B cell (primary cell): ENCODE measurements at regions not wholly inside any gene's neighbourhood (a gene's known extent, or its start where the extent isn't known, plus 50 kb on each side); places are given as distances from the start of the nearest gene placed in this dataset.

ENCODE experiments used
- ATAC-seq: fragments of 200-7000 bp; cut with Tn5 transposase; one replicate; pipeline ENCODE4 v1.10.0; 2021; ENCODE audit warnings: low read depth, mild to moderate bottlenecking, moderate number of reproducible peaks, moderate library complexity
- CTCF ChIA-PET: fragments of 350-600 bp; sonication (Branson Sonifier 250); formaldehyde crosslinking; loops from one replicate; lab custom pipeline; 2021; ENCODE audit warnings: antibody characterized with exemption, inconsistent platforms; lab: Charles Lee
- POLR2A ChIA-PET: fragments of 350-600 bp; sonication (Branson Sonifier 250); formaldehyde crosslinking; loops from one replicate; lab custom pipeline; 2021; ENCODE audit warnings: antibody characterized with exemption; lab: Charles Lee
- DNase-seq: peaks from one replicate; pipeline ENCODE4 v3.0.0; 2013
- H2AFZ ChIP-seq: 2 replicates; pipeline ENCODE4 v1.6.1; 2012; ENCODE audit warnings: mild to moderate bottlenecking, low read depth, low read length; ENCODE audit not compliant: insufficient read depth, poor library complexity, severe bottlenecking
- H3K27ac ChIP-seq, 2 donors: 1 replicate in 1 of 2; 2 replicates in 1 of 2; pipeline ENCODE4 v1.5.1; 2012 to 2013; ENCODE audit warnings: low read length in 2 of 2, mild to moderate bottlenecking in 2 of 2, moderate library complexity in 1 of 2
- H3K27me3 ChIP-seq, 4 experiments: fragments of 200-600 bp in 1 of 4; sonication (generic) in 1 of 4; replicated peaks in 1 of 4; 1 replicate in 2 of 4; 2 replicates in 2 of 4; pipeline versions ENCODE4 v1.6.1 to v1.7.0; 2013 to 2016; ENCODE audit warnings: low read length in 3 of 4, mild to moderate bottlenecking in 2 of 4, mixed read lengths in 1 of 4, moderate library complexity in 1 of 4; ENCODE audit not compliant: insufficient read depth in 4 of 4, control insufficient read depth in 3 of 4; ENCODE audit errors: control extremely low read depth in 1 of 4
- H3K36me3 ChIP-seq, 2 experiments: replicated peaks in 1 of 2; 1 replicate in 1 of 2; 2 replicates in 1 of 2; pipeline versions ENCODE4 v1.6.1 to v1.7.1; 2013; ENCODE audit warnings: low read length in 1 of 2; ENCODE audit not compliant: insufficient read depth in 2 of 2, control insufficient read depth in 1 of 2; ENCODE audit errors: control extremely low read depth in 1 of 2, extremely low read depth in 1 of 2
- H3K4me1 ChIP-seq, 2 donors: fragments of 200-600 bp in 1 of 2; sonication (generic) in 1 of 2; 1 replicate in 1 of 2; 2 replicates in 1 of 2; pipeline versions ENCODE4 v1.5.1 to v1.6.1; 2013 to 2017; ENCODE audit warnings: low read length in 2 of 2; ENCODE audit not compliant: control insufficient read depth in 2 of 2, insufficient read depth in 2 of 2
- H3K4me2 ChIP-seq: replicated peaks from 2 replicates; pipeline ENCODE3; 2012; ENCODE audit warnings: mild to moderate bottlenecking, low read depth, low read length; ENCODE audit not compliant: poor library complexity, severe bottlenecking
- H3K4me3 ChIP-seq, 5 experiments: fragments of 200-600 bp in 1 of 5; sonication (generic) in 1 of 5; 1 replicate in 3 of 5; 2 replicates in 2 of 5; pipeline versions ENCODE4 v1.5.1 to v1.7.0; 2011 to 2016; ENCODE audit warnings: low read length in 4 of 5, mild to moderate bottlenecking in 4 of 5, low read depth in 2 of 5, control low read depth in 1 of 5, moderate library complexity in 1 of 5; ENCODE audit not compliant: insufficient read depth in 1 of 5; ENCODE audit errors: control extremely low read depth in 1 of 5, extremely low read depth in 1 of 5
- H3K79me2 ChIP-seq: fragments of 200-600 bp; sonication (generic); one replicate; pipeline ENCODE4 v1.6.0; 2016; ENCODE audit warnings: low read length; ENCODE audit not compliant: control insufficient read depth, insufficient read depth
- H3K9ac ChIP-seq: fragments of 200-600 bp; sonication (generic); 2 replicates; pipeline ENCODE4 v1.6.1; 2017; ENCODE audit warnings: mild to moderate bottlenecking, low read length, moderate library complexity
- H3K9me3 ChIP-seq, 3 donors: one replicate each; pipeline versions ENCODE4 v1.6.1 to v1.7.1; 2013; ENCODE audit warnings: low read length in 2 of 3; ENCODE audit not compliant: control insufficient read depth in 2 of 3, insufficient read depth in 1 of 3; ENCODE audit errors: control extremely low read depth in 1 of 3
- H4K20me1 ChIP-seq: 2 replicates; pipeline ENCODE4 v1.6.0; 2012; ENCODE audit warnings: mild to moderate bottlenecking, low read length; ENCODE audit not compliant: insufficient read depth, control insufficient read depth, poor library complexity, severe bottlenecking
- H3K27ac Mint-ChIP-seq: one replicate; pipeline ENCODE4 v1.8.0; 2021; ENCODE audit warnings: mixed read lengths
- H3K27me3 Mint-ChIP-seq: one replicate; pipeline ENCODE4 v1.8.0; 2021; ENCODE audit warnings: mixed read lengths
- H3K4me1 Mint-ChIP-seq: one replicate; pipeline ENCODE4 v1.8.0; 2021; ENCODE audit warnings: mixed read lengths
- H3K4me3 Mint-ChIP-seq: one replicate; pipeline ENCODE4 v1.8.0; 2021; ENCODE audit warnings: mixed read lengths
- H3K9me3 Mint-ChIP-seq: one replicate; pipeline ENCODE4 v1.8.0; 2022; ENCODE audit warnings: mixed read lengths; ENCODE audit not compliant: insufficient read depth
- EZH2 ChIP-seq: IDR thresholded peaks from 2 replicates; pipeline ENCODE4 v1.6.1; 2012; ENCODE audit warnings: borderline replicate concordance, low read depth, mild to moderate bottlenecking, moderate library complexity, low read length; ENCODE audit not compliant: insufficient read depth, poor library complexity, severe bottlenecking
- WGBS: methylation state at CpG from one replicate; pipeline ENCODE4 v1.1.5; 2013; ENCODE audit warnings: missing lambda C conversion rate; ENCODE audit not compliant: insufficient coverage; 5-methylcytosine and 5-hydroxymethylcytosine counted together
- intact Hi-C: fragments of 100-400 bp; cut with micrococcal nuclease; formaldehyde crosslinking; loops from one replicate; pipeline ENCODE4 v1.10.0; 2022
- TF ChIP-seq, protein P1 (sequence below): fragments of 200-600 bp; IDR thresholded peaks from one replicate; pipeline ENCODE4 v1.8.0; 2022; ENCODE audit warnings: antibody characterized with exemption, mild to moderate bottlenecking

DNA sequence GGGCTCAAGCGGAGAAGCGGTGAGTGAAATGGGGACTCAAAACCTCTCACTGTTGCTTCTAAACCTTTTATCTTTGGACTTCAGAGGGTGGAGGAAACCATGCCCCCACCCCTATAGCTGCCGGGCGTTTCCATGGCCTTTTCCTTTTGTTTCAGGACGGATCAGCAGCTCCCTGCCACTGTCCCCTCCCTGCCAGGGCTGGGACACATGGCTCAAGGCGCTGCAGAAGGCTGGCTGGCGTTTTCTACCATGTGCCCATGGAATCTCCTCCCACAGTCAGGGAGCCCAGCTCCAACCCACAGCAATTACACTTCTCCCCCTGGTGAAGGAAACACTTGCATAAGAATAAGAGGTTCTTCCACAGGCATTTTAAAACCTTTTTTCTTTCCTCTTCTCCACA, 812.7 kb downstream of the PLA2G4A start:
- Histone ChIP-seq H3K36me3 (no peaks in the 10 kb centered on the region), H3K27ac (no peak overlapping the region), H4K20me1 (no peaks in the 10 kb centered on the region), H3K27me3 (no peaks in the 10 kb centered on the region), H3K4me2 (no peak overlapping the region), H3K4me1 (no peaks in the 10 kb centered on the region), H3K9ac (no peak overlapping the region), H3K79me2 (no peaks in the 10 kb centered on the region), H3K4me3 (no peak overlapping the region), H3K9me3 (peaks cover 0 to 7% (median 2%) of the 10 kb centered on the region in 3 donors), H2AFZ (no peak overlapping the region)
- Mint-ChIP-seq H3K27me3 (no peaks in the 10 kb centered on the region), H3K4me3 (no peak overlapping the region), H3K4me1 (no peaks in the 10 kb centered on the region), H3K27ac (no peak overlapping the region), H3K9me3 (peaks cover 2% of the 10 kb centered on the region)
- intact Hi-C loops: no loop called here
- ATAC-seq: no peak
- POLR2A ChIA-PET: no interaction called here
- WGBS: 81% methylated on average over 7 of the region's 7 CpGs
- CTCF ChIA-PET: no interaction called here
- DNase-seq: no peak
- TF ChIP-seq EZH2: no peak
- TF ChIP-seq, protein P1, sequence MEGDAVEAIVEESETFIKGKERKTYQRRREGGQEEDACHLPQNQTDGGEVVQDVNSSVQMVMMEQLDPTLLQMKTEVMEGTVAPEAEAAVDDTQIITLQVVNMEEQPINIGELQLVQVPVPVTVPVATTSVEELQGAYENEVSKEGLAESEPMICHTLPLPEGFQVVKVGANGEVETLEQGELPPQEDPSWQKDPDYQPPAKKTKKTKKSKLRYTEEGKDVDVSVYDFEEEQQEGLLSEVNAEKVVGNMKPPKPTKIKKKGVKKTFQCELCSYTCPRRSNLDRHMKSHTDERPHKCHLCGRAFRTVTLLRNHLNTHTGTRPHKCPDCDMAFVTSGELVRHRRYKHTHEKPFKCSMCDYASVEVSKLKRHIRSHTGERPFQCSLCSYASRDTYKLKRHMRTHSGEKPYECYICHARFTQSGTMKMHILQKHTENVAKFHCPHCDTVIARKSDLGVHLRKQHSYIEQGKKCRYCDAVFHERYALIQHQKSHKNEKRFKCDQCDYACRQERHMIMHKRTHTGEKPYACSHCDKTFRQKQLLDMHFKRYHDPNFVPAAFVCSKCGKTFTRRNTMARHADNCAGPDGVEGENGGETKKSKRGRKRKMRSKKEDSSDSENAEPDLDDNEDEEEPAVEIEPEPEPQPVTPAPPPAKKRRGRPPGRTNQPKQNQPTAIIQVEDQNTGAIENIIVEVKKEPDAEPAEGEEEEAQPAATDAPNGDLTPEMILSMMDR: no peak

DNA sequence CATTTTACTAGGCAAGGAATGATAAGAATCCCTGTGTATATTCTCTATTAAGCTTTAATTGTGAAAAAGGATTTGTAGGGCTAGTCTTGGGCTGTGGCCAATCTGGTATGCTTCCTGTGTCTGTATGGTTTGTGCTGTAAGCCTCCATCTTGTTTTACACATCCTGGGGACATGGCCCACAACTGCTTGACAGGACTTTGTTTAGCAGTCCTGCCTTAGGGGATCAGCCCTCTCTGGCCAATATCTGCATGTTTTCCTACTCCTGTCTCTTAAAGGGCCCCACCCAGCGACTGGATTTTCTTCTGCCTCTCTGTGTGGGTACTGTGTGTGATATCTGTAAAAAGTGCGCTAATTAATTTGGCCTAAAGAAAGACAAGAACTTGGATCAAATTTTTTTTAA, 813.2 kb downstream of the PLA2G4A start:
- no peaks in the 10 kb centered on the region for H3K27me3 Mint-ChIP-seq
- Histone ChIP-seq H3K36me3 (no peaks in the 10 kb centered on the region), H3K9ac (no peak overlapping the region), H3K9me3 (peaks cover 0 to 7% (median 2%) of the 10 kb centered on the region in 3 donors), H3K27ac (no peak overlapping the region), H3K4me1 (no peaks in the 10 kb centered on the region), H3K4me2 (no peak overlapping the region), H2AFZ (no peak overlapping the region), H3K27me3 (no peaks in the 10 kb centered on the region), H3K4me3 (no peak overlapping the region), H4K20me1 (no peaks in the 10 kb centered on the region), H3K79me2 (no peaks in the 10 kb centered on the region)
- no peaks in the 10 kb centered on the region for H3K4me1 Mint-ChIP-seq
- WGBS: no CpG with 5 or more reads among the region's 2 CpGs
- no peak for DNase-seq
- peaks cover 2% of the 10 kb centered on the region for H3K9me3 Mint-ChIP-seq
- H3K4me3 Mint-ChIP-seq: no peak overlapping the region
- CTCF ChIA-PET: no interaction called here
- intact Hi-C loops: no loop called here
- POLR2A ChIA-PET: no interaction called here
- H3K27ac Mint-ChIP-seq: no peak overlapping the region
- TF ChIP-seq EZH2: no peak
- TF ChIP-seq, protein P1: no peak
- no peak for ATAC-seq
